Tibial nerve (tissue), 4 donors: ENCODE measurements at regions not wholly inside any gene's neighbourhood (a gene's known extent, or its start where the extent isn't known, plus 50 kb on each side); places are given as distances from the start of the nearest gene placed in this dataset.

Experiments
- EP300 ChIP-seq, 2 donors: sonication (generic); formaldehyde crosslinking; IDR thresholded peaks; one replicate each; pipeline ENCODE4 v1.6.1; 2017; ENCODE audit warnings: antibody characterized with exemption in 2 of 2, mild to moderate bottlenecking in 1 of 2
- POLR2A ChIP-seq, 2 donors: fragments of 450-650 bp; IDR thresholded peaks; one replicate each; pipeline ENCODE4 v1.6.1; 2017; ENCODE audit warnings: antibody characterized with exemption in 2 of 2, mild to moderate bottlenecking in 2 of 2, moderate library complexity in 2 of 2
- TF ChIP-seq, protein P1 (sequence below), 5 experiments: fragments of 200-600 bp in 3 of 5; fragments of 450-650 bp in 2 of 5; sonication (generic) in 3 of 5; IDR thresholded peaks; one replicate each; pipeline ENCODE4 v1.5.1; 2016 to 2019; ENCODE audit warnings: antibody characterized with exemption in 5 of 5, mild to moderate bottlenecking in 3 of 5, moderate library complexity in 2 of 5

DNA sequence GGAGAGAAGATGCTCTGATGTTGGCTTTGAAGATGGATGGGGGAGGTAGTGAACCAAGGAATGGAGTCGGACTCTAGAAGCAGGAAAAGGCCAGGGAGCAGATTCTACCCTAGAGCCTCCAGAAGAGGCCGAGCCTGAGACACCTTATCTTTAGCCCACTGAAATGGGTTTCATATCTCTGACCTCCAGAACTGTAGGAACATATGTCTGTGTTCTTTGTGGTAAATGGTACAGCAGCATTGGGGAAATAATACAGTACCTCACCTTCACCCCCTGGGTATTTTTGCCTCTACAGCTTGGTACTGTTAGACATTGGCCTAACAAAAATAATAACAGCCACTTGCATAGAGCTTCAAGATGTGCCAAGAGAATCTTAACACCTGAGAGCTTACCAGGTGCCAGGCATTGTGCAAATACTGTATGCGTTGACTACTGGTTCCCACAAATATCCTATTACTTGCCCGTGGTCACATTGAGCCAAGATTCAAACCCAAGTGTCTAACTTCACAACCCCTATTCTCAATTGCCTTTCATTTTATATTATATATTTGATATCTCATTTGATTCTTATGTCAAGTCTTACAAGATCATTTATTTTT lies 57.0 kb upstream of the PGM2 start:
- TF ChIP-seq, protein P1, sequence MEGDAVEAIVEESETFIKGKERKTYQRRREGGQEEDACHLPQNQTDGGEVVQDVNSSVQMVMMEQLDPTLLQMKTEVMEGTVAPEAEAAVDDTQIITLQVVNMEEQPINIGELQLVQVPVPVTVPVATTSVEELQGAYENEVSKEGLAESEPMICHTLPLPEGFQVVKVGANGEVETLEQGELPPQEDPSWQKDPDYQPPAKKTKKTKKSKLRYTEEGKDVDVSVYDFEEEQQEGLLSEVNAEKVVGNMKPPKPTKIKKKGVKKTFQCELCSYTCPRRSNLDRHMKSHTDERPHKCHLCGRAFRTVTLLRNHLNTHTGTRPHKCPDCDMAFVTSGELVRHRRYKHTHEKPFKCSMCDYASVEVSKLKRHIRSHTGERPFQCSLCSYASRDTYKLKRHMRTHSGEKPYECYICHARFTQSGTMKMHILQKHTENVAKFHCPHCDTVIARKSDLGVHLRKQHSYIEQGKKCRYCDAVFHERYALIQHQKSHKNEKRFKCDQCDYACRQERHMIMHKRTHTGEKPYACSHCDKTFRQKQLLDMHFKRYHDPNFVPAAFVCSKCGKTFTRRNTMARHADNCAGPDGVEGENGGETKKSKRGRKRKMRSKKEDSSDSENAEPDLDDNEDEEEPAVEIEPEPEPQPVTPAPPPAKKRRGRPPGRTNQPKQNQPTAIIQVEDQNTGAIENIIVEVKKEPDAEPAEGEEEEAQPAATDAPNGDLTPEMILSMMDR (IDR thresholded peaks at IDR 0.05), result no peak
- TF ChIP-seq POLR2A (IDR thresholded peaks at IDR 0.05) (no peak), EP300 (IDR thresholded peaks at IDR 0.05) (no peak)
